ENCODE measurements at regions not wholly inside any gene's neighbourhood (a gene's known extent, or its start where the extent isn't known, plus 50 kb on each side); places are given as distances from the start of the nearest gene placed in this dataset.

GRCh38 chrX:23548164-23548563 lies 119.1 kb upstream of the PRDX4 start:
- DNase-seq, result no peak

- no peak for DNase-seq
These were observed 115.0 kb upstream of the PRDX4 start for GRCh38 chrX:23552303-23552702.

GRCh38 chrX:23554304-23554703 lies 113.0 kb upstream of the PRDX4 start:
- peak; percentile 54 for DNase-seq

GRCh38 chrX:23557070-23557469 lies 110.2 kb upstream of the PRDX4 start:
- no peak for DNase-seq

- DNase-seq, result no peak
These were observed 107.3 kb upstream of the PRDX4 start for GRCh38 chrX:23559975-23560374.

- DNase-seq, result no peak
These were observed 96.5 kb upstream of the PRDX4 start for GRCh38 chrX:23570674-23571343.

GRCh38 chrX:23575281-23575680 lies 92.0 kb upstream of the PRDX4 start:
- no peak for DNase-seq

GRCh38 chrX:23578079-23578478 lies 89.2 kb upstream of the PRDX4 start:
- DNase-seq, result no peak

- DNase-seq, result no peak
These were observed 77.8 kb upstream of the PRDX4 start for GRCh38 chrX:23589496-23589895.

- no peak for DNase-seq
These were observed 74.6 kb upstream of the PRDX4 start for GRCh38 chrX:23592741-23593140.

GRCh38 chrX:23598575-23598974 lies 68.7 kb upstream of the PRDX4 start:
- DNase-seq, result no peak

GRCh38 chrX:23603501-23603900 lies 63.8 kb upstream of the PRDX4 start:
- DNase-seq, result no peak

GRCh38 chrX:23610495-23610894 lies 56.8 kb upstream of the PRDX4 start:
- DNase-seq, result no peak

- DNase-seq, result no peak
These were observed 54.4 kb upstream of the PRDX4 start for GRCh38 chrX:23612846-23613245.

GRCh38 chrX:23616361-23616760 lies 50.9 kb upstream of the PRDX4 start:
- DNase-seq, result peak; percentile 7

Measured in eye (tissue), 1 donor.